Calu3 (cell line): ENCODE measurements at regions not wholly inside any gene's neighbourhood (a gene's known extent, or its start where the extent isn't known, plus 50 kb on each side); places are given as distances from the start of the nearest gene placed in this dataset.

ENCODE experiments used
- BruUV-seq: library from RNA; stranded (reverse); fragments of 400-500 nt; replicated peaks from 2 replicates; lab custom pipeline; 2021; lab: Mats Ljungman, UMichigan
- CTCF ChIA-PET: fragments of 300-600 bp; sonication (Branson Sonifier 250); formaldehyde crosslinking; loops from one replicate; lab custom pipeline; 2022; ENCODE audit warnings: antibody characterized with exemption; lab: Charles Lee
- DNase-seq: peaks from one replicate; pipeline ENCODE4 v3.0.0; 2022
- H3K27ac Mint-ChIP-seq: one replicate; pipeline ENCODE4 v1.8.0; 2022; ENCODE audit warnings: mixed read lengths; ENCODE audit not compliant: unreplicated experiment
- H3K27me3 Mint-ChIP-seq: one replicate; pipeline ENCODE4 v1.8.0; 2022; ENCODE audit warnings: mixed read lengths; ENCODE audit not compliant: unreplicated experiment
- H3K36me3 Mint-ChIP-seq: one replicate; pipeline ENCODE4 v1.8.0; 2022; ENCODE audit warnings: mild to moderate bottlenecking, moderate library complexity, mixed read lengths; ENCODE audit not compliant: insufficient read depth, unreplicated experiment
- H3K4me1 Mint-ChIP-seq: one replicate; pipeline ENCODE4 v1.8.0; 2022; ENCODE audit warnings: mild to moderate bottlenecking, low read depth, mixed read lengths; ENCODE audit not compliant: unreplicated experiment
- H3K4me3 Mint-ChIP-seq: one replicate; pipeline ENCODE4 v1.8.0; 2022; ENCODE audit warnings: mild to moderate bottlenecking, low read depth, moderate library complexity, mixed read lengths; ENCODE audit not compliant: unreplicated experiment
- H3K9me3 Mint-ChIP-seq: one replicate; pipeline ENCODE4 v1.8.0; 2022; ENCODE audit warnings: low read depth, mixed read lengths; ENCODE audit not compliant: unreplicated experiment
- CTCF ChIP-seq: fragments of 200-600 bp; IDR thresholded peaks from one replicate; pipeline ENCODE4 v1.8.0; 2022; ENCODE audit warnings: antibody characterized with exemption; ENCODE audit not compliant: unreplicated experiment
- intact Hi-C: fragments of 100-400 bp; cut with micrococcal nuclease; formaldehyde crosslinking; loops from one replicate; pipeline ENCODE4 v1.10.0; 2022; ENCODE audit not compliant: unreplicated experiment

- no peaks in the 10 kb centered on the region for H3K9me3 Mint-ChIP-seq
- DNase-seq = no peak
- H3K27ac Mint-ChIP-seq = no peak overlapping the region
- no peaks in the 10 kb centered on the region for H3K27me3 Mint-ChIP-seq
- intact Hi-C loops = no loop called here
- H3K4me3 Mint-ChIP-seq = no peak overlapping the region
- no peaks in the 10 kb centered on the region for H3K4me1 Mint-ChIP-seq
- no TSS peak for BruUV-seq
- TF ChIP-seq CTCF = no peak
- H3K36me3 Mint-ChIP-seq = no peaks in the 10 kb centered on the region
- CTCF ChIA-PET = no interaction called here
Measured at GRCh38 chr10:33974976-33975478, 640.6 kb upstream of the NRP1 start.

GRCh38 chr10:33968983-33969382 is 634.5 kb upstream of the NRP1 start:
- no TSS peak for BruUV-seq
- H3K9me3 Mint-ChIP-seq = peaks cover 3% of the 10 kb centered on the region
- DNase-seq = no peak
- no peaks in the 10 kb centered on the region for H3K27me3 Mint-ChIP-seq
- no peaks in the 10 kb centered on the region for H3K36me3 Mint-ChIP-seq
- TF ChIP-seq CTCF = no peak
- CTCF ChIA-PET = no interaction called here
- H3K4me1 Mint-ChIP-seq = no peaks in the 10 kb centered on the region
- H3K4me3 Mint-ChIP-seq = no peak overlapping the region
- H3K27ac Mint-ChIP-seq = no peak overlapping the region
- intact Hi-C loops = no loop called here

- DNase-seq = no peak
- Mint-ChIP-seq H3K27ac (no peak overlapping the region), H3K9me3 (peaks cover 3% of the 10 kb centered on the region), H3K36me3 (no peaks in the 10 kb centered on the region), H3K4me1 (no peaks in the 10 kb centered on the region), H3K4me3 (no peak overlapping the region), H3K27me3 (no peaks in the 10 kb centered on the region)
- intact Hi-C loops = no loop called here
- BruUV-seq = no TSS peak
- CTCF ChIA-PET = no interaction called here
- TF ChIP-seq CTCF = no peak
Measured at GRCh38 chr10:33967606-33968120, 633.2 kb upstream of the NRP1 start.

GRCh38 chr10:33966946-33967345 is 632.5 kb upstream of the NRP1 start:
- no peak overlapping the region for H3K27ac Mint-ChIP-seq
- no peaks in the 10 kb centered on the region for H3K36me3 Mint-ChIP-seq
- no peak overlapping the region for H3K4me3 Mint-ChIP-seq
- no peak for DNase-seq
- H3K27me3 Mint-ChIP-seq = no peaks in the 10 kb centered on the region
- no TSS peak for BruUV-seq
- no peak for TF ChIP-seq CTCF
- CTCF ChIA-PET = no interaction called here
- intact Hi-C loops = no loop called here
- peaks cover 3% of the 10 kb centered on the region for H3K9me3 Mint-ChIP-seq
- no peaks in the 10 kb centered on the region for H3K4me1 Mint-ChIP-seq
